Prostate gland (tissue), 2 donors: ENCODE measurements at regions not wholly inside any gene's neighbourhood (a gene's known extent, or its start where the extent isn't known, plus 50 kb on each side); places are given as distances from the start of the nearest gene placed in this dataset.
"Not testable (repeated sequence)": the region's sequence is repeated elsewhere in the genome, so short reads cannot be mapped to it uniquely, and the experiment has no call there.

Experiments
- POLR2A ChIP-seq: fragments of 450-650 bp; IDR thresholded peaks from one replicate; pipeline ENCODE4 v1.6.1; 2016; ENCODE audit warnings: antibody characterized with exemption, mild to moderate bottlenecking
- POLR2AphosphoS5 ChIP-seq: sonication (generic); formaldehyde crosslinking; IDR thresholded peaks from one replicate; pipeline ENCODE4 v1.6.1; 2017; ENCODE audit warnings: antibody characterized with exemption
- TF ChIP-seq, protein P1 (sequence below), 4 experiments: fragments of 200-600 bp in 2 of 4; fragments of 450-650 bp in 2 of 4; sonication (generic) in 2 of 4; IDR thresholded peaks; 1 replicate in 3 of 4; 2 replicates in 1 of 4; pipeline ENCODE4 v1.5.1; 2016 to 2019; ENCODE audit warnings: antibody characterized with exemption in 4 of 4, mild to moderate bottlenecking in 2 of 4, moderate library complexity in 2 of 4

GRCh38 chr9:97214556-97214955, 92.9 kb upstream of the CCDC180 start:
- not testable (repeated sequence) for TF ChIP-seq POLR2A, POLR2AphosphoS5
- TF ChIP-seq, protein P1, sequence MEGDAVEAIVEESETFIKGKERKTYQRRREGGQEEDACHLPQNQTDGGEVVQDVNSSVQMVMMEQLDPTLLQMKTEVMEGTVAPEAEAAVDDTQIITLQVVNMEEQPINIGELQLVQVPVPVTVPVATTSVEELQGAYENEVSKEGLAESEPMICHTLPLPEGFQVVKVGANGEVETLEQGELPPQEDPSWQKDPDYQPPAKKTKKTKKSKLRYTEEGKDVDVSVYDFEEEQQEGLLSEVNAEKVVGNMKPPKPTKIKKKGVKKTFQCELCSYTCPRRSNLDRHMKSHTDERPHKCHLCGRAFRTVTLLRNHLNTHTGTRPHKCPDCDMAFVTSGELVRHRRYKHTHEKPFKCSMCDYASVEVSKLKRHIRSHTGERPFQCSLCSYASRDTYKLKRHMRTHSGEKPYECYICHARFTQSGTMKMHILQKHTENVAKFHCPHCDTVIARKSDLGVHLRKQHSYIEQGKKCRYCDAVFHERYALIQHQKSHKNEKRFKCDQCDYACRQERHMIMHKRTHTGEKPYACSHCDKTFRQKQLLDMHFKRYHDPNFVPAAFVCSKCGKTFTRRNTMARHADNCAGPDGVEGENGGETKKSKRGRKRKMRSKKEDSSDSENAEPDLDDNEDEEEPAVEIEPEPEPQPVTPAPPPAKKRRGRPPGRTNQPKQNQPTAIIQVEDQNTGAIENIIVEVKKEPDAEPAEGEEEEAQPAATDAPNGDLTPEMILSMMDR (IDR thresholded peaks at IDR 0.05), result not testable (repeated sequence)
